ENCODE measurements at regions not wholly inside any gene's neighbourhood (a gene's known extent, or its start where the extent isn't known, plus 50 kb on each side); places are given as distances from the start of the nearest gene placed in this dataset.

DNA sequence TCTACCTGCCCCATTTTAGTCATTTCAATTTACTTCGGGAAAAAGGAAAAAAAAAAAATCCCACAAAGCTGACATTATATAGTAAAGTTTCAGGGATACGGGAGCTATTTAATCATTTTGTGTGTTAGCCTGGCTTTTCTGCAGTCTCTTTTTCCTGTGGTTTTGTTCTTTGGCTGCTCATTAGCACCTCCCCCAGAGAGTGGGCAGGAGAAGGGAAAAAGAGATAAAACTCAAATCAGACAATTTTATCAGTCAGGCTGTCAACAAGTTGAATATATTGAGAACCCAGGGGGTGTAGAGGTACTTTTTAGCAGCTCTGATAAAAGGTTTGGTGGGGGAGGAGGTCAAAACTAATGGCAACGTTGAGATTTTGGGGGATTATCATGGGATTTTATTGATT is 559.0 kb upstream of the PSMD7 start:
- DNase-seq, result no peak

DNA sequence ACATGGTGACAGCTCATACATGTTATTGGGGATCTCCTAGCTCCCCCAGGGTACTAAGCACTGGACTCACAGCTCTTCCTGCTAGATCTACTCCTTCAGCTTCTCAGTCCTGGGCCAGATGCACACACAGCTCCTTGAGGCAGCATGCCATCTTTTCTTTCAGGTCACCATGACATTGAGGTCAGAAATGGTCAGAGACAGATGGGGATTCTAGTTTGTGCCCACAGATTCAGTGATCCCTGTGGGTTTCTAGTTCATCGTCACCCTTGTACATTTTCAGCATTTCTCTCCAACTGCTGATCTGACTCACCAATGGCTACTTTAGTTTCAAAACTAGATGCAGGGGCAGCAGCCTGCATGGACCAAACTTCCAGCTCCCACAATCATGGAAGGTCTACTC is 560.7 kb upstream of the PSMD7 start:
- no peak for DNase-seq

DNA sequence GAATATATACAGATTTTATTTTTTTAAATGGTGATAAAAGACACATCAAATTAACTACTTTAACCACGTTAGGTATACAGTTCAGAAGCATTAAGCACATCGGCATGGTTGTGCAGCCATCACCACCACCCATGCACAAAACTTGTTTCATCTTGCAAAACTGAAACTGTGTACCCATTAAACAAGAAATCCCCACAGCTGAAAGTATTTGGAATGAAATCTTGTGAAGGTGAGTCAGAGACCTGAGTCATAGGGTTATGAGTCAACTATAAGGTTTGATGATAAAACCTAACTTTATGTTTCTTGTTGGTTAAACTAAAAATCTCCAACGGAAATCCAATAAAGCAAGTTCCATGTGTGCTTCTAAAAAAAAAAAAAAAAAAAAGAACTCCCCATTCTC is 561.6 kb upstream of the PSMD7 start:
- DNase-seq, result no peak

GRCh38 chr16:73732681-73733080 is 563.9 kb upstream of the PSMD7 start:
- DNase-seq, result no peak

GRCh38 chr16:73732143-73732542 is 564.5 kb upstream of the PSMD7 start:
- no peak for DNase-seq

DNA sequence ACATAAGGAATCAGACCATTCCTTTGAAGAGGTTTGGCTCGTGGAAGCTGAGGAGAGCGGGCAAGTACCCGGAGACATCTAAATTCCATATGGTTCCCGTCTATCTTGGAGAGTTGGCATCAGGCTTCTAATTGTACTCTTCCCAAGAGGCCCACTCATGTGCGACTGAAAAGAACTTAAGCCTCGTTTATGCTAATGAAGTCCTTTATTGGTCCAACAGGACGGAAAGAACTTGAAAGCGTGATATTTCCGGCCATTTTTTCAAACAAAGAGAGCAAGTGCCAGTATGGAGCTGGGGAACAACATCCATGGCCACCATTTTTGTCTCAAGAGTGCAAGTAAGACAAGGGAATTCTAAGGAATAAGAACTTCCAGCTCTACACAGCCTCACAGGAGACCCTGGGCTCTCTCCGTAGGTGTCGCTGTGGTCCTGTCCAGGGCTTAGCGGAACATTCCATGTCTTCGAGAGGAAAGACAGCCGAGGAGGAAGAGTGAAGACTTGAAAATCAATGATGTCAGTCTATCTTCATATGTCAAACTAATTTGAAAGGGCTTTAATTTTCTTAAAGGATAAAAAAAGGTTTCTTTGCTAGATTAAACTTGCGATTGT is 566.0 kb upstream of the PSMD7 start:
- no peak for DNase-seq

GRCh38 chr16:73725156-73725555 is 571.5 kb upstream of the PSMD7 start:
- DNase-seq, result no peak

GRCh38 chr16:73724503-73724902 is 572.1 kb upstream of the PSMD7 start:
- DNase-seq, result no peak

GRCh38 chr16:73717266-73717974 is 579.2 kb upstream of the PSMD7 start:
- no peak for DNase-seq

- no peak for DNase-seq
Measured at GRCh38 chr16:73714976-73715375, 581.6 kb upstream of the PSMD7 start.

GRCh38 chr16:73713778-73714495 is 582.7 kb upstream of the PSMD7 start:
- no peak for DNase-seq

GRCh38 chr16:73713251-73713650 is 583.4 kb upstream of the PSMD7 start:
- DNase-seq, result no peak

- no peak for DNase-seq
Measured at GRCh38 chr16:73711406-73712080, 585.1 kb upstream of the PSMD7 start.

GRCh38 chr16:73710526-73710925 is 586.1 kb upstream of the PSMD7 start:
- no peak for DNase-seq

- no peak for DNase-seq
Measured at GRCh38 chr16:73707863-73708262, 588.8 kb upstream of the PSMD7 start.

GRCh38 chr16:73703891-73704290 is 592.7 kb upstream of the PSMD7 start:
- DNase-seq, result no peak

DNA sequence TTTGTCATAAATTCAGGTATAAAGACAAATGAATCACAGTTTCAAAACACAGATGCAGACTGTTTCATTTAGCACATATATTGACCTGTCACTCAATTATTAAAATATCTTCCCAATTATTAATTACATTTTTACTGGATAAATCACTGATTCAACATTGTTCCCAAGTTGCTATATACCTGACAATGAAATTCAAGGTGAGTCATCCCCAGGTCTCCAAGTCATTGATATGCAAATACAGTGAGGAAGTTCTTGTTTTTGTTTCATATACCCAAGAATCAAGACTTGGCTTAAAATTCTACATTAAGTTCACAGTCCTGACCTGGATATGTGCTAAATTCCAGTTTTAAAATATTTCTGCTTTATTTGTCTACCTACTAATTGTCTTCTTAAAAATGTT is 599.3 kb upstream of the PSMD7 start:
- no peak for DNase-seq

DNA sequence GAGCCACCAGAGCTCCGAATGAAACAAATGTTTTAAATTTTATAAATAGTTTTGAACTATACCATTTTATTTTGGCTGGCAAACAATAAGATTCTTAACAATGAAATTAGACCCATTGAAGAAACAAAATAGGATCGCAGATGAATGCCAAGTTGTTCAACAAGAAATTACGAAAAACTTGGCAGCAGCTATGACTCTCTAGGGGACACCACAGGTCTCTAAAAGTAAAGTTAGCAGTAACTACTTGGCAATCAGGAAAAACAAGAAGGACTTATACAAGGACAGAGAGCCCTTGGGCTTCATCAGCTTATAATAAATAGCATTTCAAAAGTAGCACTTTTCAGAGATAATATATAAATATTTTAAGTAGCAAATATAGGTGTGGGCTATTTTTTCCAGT is 603.8 kb upstream of the PSMD7 start:
- DNase-seq, result no peak

- no peak for DNase-seq
Measured at GRCh38 chr16:73683804-73684203, 612.8 kb upstream of the PSMD7 start.

GRCh38 chr16:73672135-73672534 is 624.2 kb upstream of the ZFHX3 start:
- DNase-seq, result no peak

DNA sequence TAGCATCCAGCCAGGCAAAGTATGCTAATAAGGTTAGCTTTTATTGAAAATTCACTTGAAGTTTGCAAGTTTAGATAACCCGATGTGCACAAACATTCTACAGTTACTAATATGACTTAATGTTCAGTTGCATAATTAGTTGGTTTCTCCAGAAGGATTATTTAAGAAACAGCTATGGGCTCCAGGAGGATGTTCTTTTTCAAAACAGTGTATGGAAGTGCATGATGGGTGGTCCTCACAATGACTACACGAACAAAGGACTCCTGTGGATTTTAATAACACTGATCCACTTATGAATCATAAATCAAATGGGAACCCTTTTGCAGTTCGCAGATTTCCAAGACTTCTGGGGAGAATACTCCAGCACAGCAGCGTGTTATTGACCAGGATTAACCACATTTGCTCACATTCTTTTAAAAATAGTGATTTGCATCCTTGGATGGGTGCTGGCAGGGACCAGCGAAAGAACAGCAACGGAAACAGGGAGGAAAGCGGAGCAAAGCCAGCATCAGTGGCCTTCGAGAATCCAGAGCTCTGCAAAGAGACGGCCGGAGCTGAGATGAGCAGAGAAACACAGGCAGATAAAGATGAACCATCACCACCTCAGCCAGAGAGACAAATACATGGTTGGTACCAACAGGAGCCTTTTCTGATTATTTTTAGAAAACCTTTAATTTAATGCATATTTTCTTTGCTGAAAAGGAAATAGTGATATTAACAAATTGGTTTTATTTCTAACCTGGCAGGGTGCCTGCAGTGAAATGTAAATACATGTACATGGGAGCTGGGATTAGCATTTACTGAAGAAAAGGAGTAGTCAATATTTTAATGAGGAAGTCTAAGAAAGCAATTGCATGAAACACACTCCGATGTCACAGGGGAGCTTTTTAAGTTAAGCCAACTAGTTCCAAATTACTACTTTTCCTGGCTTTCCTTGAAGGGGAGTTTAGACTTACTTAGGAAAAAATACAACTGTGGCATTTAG is 623.2 kb upstream of the ZFHX3 start:
- no peak for DNase-seq

- DNase-seq, result no peak
Measured at GRCh38 chr16:73669535-73670274, 621.8 kb upstream of the ZFHX3 start.
